ENCODE measurements at regions not wholly inside any gene's neighbourhood (a gene's known extent, or its start where the extent isn't known, plus 50 kb on each side); places are given as distances from the start of the nearest gene placed in this dataset.

GRCh38 chr13:47277774-47278173, 380.9 kb upstream of the HTR2A start:
- no peaks in the 10 kb centered on the region for H3K9me3 ChIP-seq (ENCODE audit: control insufficient read depth in 4 of 4, low read length in 3 of 4)
- no peak overlapping the region for H3K4me3 ChIP-seq (ENCODE audit: low read depth in 1 of 3, low read length in 3 of 3)
- H3K27ac ChIP-seq (ENCODE audit: low read depth in 1 of 2, low read length in 2 of 2), result no peak overlapping the region
- no peak for TF ChIP-seq ZBTB33 (IDR thresholded peaks at IDR 0.05)
- no peak for TF ChIP-seq FOXA2 (IDR thresholded peaks at IDR 0.05)
- TF ChIP-seq RXRA (IDR thresholded peaks at IDR 0.05), result no peak
- no peak for TF ChIP-seq FOXA1 (IDR thresholded peaks at IDR 0.05)
- TF ChIP-seq YY1 (IDR thresholded peaks at IDR 0.05), result no peak
- no peak for TF ChIP-seq RAD21 (IDR thresholded peaks at IDR 0.05)
- no peak for TF ChIP-seq EGR1 (IDR thresholded peaks at IDR 0.05; ENCODE audit: low read depth in 2 of 2)
- no peak for TF ChIP-seq REST (IDR thresholded peaks at IDR 0.05)
- TF ChIP-seq HNF4G (IDR thresholded peaks at IDR 0.05), result no peak
- TF ChIP-seq MAX (IDR thresholded peaks at IDR 0.05), result no peak
- TF ChIP-seq, protein P1, sequence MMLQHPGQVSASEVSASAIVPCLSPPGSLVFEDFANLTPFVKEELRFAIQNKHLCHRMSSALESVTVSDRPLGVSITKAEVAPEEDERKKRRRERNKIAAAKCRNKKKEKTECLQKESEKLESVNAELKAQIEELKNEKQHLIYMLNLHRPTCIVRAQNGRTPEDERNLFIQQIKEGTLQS (IDR thresholded peaks at IDR 0.05), result no peak
- no peak for TF ChIP-seq HNF4A (conservative IDR thresholded peaks at IDR 0.05)
- no peak for TF ChIP-seq NR2F2 (IDR thresholded peaks at IDR 0.05)
- no peak for TF ChIP-seq TAF1 (conservative IDR thresholded peaks at IDR 0.05)
- TF ChIP-seq CTCF (IDR thresholded peaks at IDR 0.05; ENCODE audit: low read depth, low read length, missing input control), result no peak
- no peak for TF ChIP-seq GABPA (IDR thresholded peaks at IDR 0.05 in 1 of 2, conservative IDR thresholded peaks at IDR 0.05 in 1 of 2)
- TF ChIP-seq SP1 (IDR thresholded peaks at IDR 0.05), result no peak
- WGBS, result 97% methylated on average over 1 of the region's 1 CpG
- no peaks in the 10 kb centered on the region for H3K27me3 ChIP-seq (ENCODE audit: control insufficient read depth in 4 of 4, insufficient read depth in 4 of 4, low read length in 3 of 4)
- H3K4me1 ChIP-seq (ENCODE audit: control insufficient read depth in 4 of 4, insufficient read depth in 4 of 4, low read length in 3 of 4), result no peaks in the 10 kb centered on the region
- no peak overlapping the region for H3K9ac ChIP-seq (ENCODE audit: low read depth in 1 of 2, low read length in 2 of 2)
- no peak for DNase-seq (ENCODE audit: low spot score)
- no peaks in the 10 kb centered on the region for H3K36me3 ChIP-seq (ENCODE audit: control insufficient read depth in 4 of 4, insufficient read depth in 3 of 4, low read depth in 1 of 4, low read length in 3 of 4)

DNA sequence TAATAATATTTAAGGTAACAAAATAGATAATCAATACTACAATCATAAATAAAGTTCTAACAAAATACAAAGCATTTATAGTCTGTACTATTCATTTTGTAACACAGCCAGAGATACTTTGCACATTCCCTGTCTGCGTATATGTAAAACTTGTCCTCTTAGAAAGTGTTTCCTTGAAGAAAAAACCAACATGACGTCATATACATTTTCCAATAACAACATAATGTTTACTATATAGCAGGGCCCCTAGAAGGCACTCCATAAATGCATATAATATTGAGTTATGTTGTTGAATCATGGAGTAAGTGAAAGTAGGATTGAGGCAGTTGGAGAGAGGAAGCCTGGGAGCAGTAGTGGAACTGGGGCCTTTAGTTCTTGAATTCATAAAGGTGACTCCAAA, 371.4 kb upstream of the HTR2A start:
- Histone ChIP-seq H3K9ac (ENCODE audit: low read depth in 1 of 2, low read length in 2 of 2) (no peak overlapping the region), H3K9me3 (ENCODE audit: control insufficient read depth in 4 of 4, low read length in 3 of 4) (no peaks in the 10 kb centered on the region), H3K27me3 (ENCODE audit: control insufficient read depth in 4 of 4, insufficient read depth in 4 of 4, low read length in 3 of 4) (no peaks in the 10 kb centered on the region), H3K36me3 (ENCODE audit: control insufficient read depth in 4 of 4, insufficient read depth in 3 of 4, low read depth in 1 of 4, low read length in 3 of 4) (no peaks in the 10 kb centered on the region), H3K4me3 (ENCODE audit: low read depth in 1 of 3, low read length in 3 of 3) (no peak overlapping the region), H3K27ac (ENCODE audit: low read depth in 1 of 2, low read length in 2 of 2) (no peak overlapping the region), H3K4me1 (ENCODE audit: control insufficient read depth in 4 of 4, insufficient read depth in 4 of 4, low read length in 3 of 4) (no peaks in the 10 kb centered on the region)
- TF ChIP-seq ZBTB33 (IDR thresholded peaks at IDR 0.05) (no peak), REST (IDR thresholded peaks at IDR 0.05) (no peak), TAF1 (conservative IDR thresholded peaks at IDR 0.05) (no peak), YY1 (IDR thresholded peaks at IDR 0.05) (no peak), HNF4G (IDR thresholded peaks at IDR 0.05) (no peak)
- TF ChIP-seq, protein P1 (IDR thresholded peaks at IDR 0.05), result no peak
- no peak for DNase-seq (ENCODE audit: low spot score)
- WGBS, result 91% methylated on average over 2 of the region's 2 CpGs
